Colonic mucosa (tissue), 4 donors: ENCODE measurements at regions not wholly inside any gene's neighbourhood (a gene's known extent, or its start where the extent isn't known, plus 50 kb on each side); places are given as distances from the start of the nearest gene placed in this dataset.

Source experiments
- DNase-seq: peaks from one replicate; pipeline ENCODE4 v3.0.0-alpha.2; 2020
- H3K27ac ChIP-seq: fragments of 200-600 bp; one replicate; pipeline ENCODE4 v1.8.0; 2021
- H3K27me3 ChIP-seq: fragments of 200-600 bp; one replicate; pipeline ENCODE4 v1.8.0; 2021
- H3K36me3 ChIP-seq: fragments of 200-600 bp; one replicate; pipeline ENCODE4 v1.8.0; 2021
- H3K4me1 ChIP-seq: fragments of 200-600 bp; one replicate; pipeline ENCODE4 v1.8.0; 2021; ENCODE audit warnings: mild to moderate bottlenecking
- H3K4me3 ChIP-seq: fragments of 200-600 bp; one replicate; pipeline ENCODE4 v1.8.0; 2021
- H3K9ac ChIP-seq, 2 donors: one replicate each; pipeline ENCODE4 v1.7.0; 2013; ENCODE audit warnings: control low read depth in 2 of 2, low read depth in 2 of 2, low read length in 2 of 2
- H3K9me3 ChIP-seq: fragments of 200-600 bp; one replicate; pipeline ENCODE4 v1.8.0; 2021
- CTCF ChIP-seq: fragments of 200-600 bp; IDR thresholded peaks from one replicate; pipeline ENCODE4 v1.8.0; 2022; ENCODE audit warnings: antibody characterized with exemption, mild to moderate bottlenecking
- intact Hi-C: fragments of 100-400 bp; cut with DNase I; formaldehyde crosslinking; loops from one replicate; pipeline ENCODE4 v1.14.1; 2022
- donor health status: healthy.
- donor health status: DM: no; HTN: no; CAD: no.
- donor health status: DM: no; HTN: no; CAD: no.

- H3K9ac ChIP-seq, result no peak overlapping the region
- TF ChIP-seq CTCF, result no peak
- no peaks in the 10 kb centered on the region for H3K27me3 ChIP-seq
- DNase-seq, result no peak
- intact Hi-C loops, result no loop called here
- H3K27ac ChIP-seq, result no peak overlapping the region
- no peaks in the 10 kb centered on the region for H3K36me3 ChIP-seq
- no peak overlapping the region for H3K4me3 ChIP-seq
- H3K9me3 ChIP-seq, result no peaks in the 10 kb centered on the region
- H3K4me1 ChIP-seq, result no peaks in the 10 kb centered on the region
Measured at GRCh38 chr15:36106640-36107335, 472.6 kb upstream of the CDIN1 start.

DNA sequence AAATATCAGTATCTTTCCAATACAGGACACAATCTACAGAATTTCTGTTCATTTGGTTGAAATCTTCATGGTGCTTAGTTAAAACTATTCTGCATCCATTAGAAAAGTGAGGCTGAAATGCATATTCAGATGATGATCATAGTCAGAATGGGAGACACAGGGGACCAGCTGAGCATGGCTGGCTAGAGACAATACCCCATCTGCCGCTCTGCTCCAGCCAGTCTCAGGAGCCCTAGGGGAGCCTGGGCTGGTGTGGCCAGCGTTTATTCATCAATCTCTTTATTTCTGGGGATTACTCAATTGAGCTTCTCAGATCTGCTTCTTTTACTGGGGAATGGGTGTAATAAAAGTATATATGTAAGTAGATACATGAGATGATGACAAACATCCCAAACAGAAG is 470.9 kb upstream of the CDIN1 start:
- intact Hi-C loops, result no loop called here
- no peaks in the 10 kb centered on the region for H3K9me3 ChIP-seq
- TF ChIP-seq CTCF, result no peak

DNA sequence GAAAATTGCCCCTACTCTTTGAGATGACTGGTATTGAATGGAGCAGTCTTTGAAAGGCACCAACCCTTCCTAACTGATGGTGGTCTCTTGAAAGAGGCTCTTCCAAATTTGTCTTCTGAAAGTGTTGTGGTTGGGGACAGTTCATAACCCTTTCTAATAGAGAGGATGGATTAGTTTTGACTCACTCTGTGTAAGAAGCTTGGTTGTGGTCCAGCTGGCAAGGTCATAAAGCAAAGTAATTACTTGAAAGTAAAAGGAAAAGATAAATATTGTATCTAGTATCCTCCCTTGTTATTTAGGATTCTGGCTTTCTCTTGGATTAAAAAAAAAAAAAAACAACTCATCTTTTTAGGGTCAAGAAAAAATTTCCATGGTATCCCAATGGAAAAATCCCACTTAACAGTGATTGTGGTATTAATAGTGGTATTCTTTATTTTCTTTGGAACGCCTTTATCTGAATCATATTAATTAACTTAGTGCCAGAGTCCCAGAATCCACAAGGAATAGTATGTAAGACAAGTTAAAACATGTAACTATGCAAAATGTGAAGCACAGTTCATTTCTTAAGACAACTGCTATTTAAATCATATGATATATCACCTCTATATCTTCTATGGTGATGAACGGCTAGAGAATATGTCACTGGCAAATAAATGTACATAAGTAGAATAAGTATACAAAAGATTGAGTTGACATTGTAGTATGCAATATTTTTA is 469.3 kb upstream of the CDIN1 start:
- H3K27ac ChIP-seq, result no peak overlapping the region
- intact Hi-C loops, result no loop called here
- no peaks in the 10 kb centered on the region for H3K9me3 ChIP-seq
- no peaks in the 10 kb centered on the region for H3K36me3 ChIP-seq
- H3K4me3 ChIP-seq, result no peak overlapping the region
- TF ChIP-seq CTCF, result no peak
- no peaks in the 10 kb centered on the region for H3K4me1 ChIP-seq
- no peaks in the 10 kb centered on the region for H3K27me3 ChIP-seq
- peak; percentile 25 for DNase-seq
- H3K9ac ChIP-seq, result no peak overlapping the region

More for the DNA sequence above, 470.9 kb upstream of the CDIN1 start:
- no peak overlapping the region for H3K4me3 ChIP-seq
- H3K27ac ChIP-seq, result no peak overlapping the region
- DNase-seq, result no peak
- H3K36me3 ChIP-seq, result no peaks in the 10 kb centered on the region
- H3K4me1 ChIP-seq, result no peaks in the 10 kb centered on the region
- no peaks in the 10 kb centered on the region for H3K27me3 ChIP-seq
- no peak overlapping the region for H3K9ac ChIP-seq

DNA sequence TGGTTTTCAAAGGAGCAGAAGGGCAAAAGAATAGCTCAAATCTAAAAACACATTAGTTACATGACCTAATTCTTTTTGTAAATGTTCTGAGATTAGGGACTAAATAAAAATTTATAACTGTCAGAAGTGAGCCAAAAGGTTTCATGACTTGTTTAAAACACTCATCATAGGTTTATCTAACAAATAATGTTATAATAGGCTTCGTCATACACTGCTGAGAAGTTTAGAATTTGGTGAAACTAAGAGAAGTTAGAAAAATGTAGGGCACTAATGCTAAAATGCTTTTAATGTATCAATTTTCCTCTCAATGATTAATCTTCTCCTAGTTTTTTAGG is 468.8 kb upstream of the CDIN1 start:
- Histone ChIP-seq H3K4me1 (no peaks in the 10 kb centered on the region), H3K27ac (no peak overlapping the region), H3K9me3 (no peaks in the 10 kb centered on the region), H3K9ac (no peak overlapping the region), H3K4me3 (no peak overlapping the region), H3K36me3 (no peaks in the 10 kb centered on the region), H3K27me3 (no peaks in the 10 kb centered on the region)
- TF ChIP-seq CTCF, result no peak
- no peak for DNase-seq
- intact Hi-C loops, result no loop called here

DNA sequence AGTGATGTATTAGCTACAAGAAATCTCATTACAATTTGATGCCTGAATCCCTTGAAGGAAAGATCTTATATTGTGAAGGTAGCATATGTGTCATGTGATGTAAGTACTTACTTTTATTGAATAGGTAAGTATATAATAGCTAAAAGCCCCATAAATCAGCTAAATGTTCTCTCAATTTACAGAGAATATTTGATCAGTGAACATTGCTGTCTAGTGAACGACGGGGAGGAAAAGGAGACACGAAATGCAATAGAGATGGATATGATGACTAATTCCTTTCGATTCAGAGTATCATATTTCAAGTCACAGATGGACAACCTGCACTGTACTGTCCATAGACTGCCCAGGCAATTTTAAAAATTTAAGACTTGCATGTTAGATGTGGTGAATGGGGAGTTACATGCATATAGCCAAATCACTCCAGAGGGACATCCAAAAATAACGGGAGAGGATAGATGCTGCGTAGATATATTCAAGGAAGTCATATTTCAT is 462.1 kb upstream of the CDIN1 start:
- intact Hi-C loops, result no loop called here
- Histone ChIP-seq H3K27ac (no peak overlapping the region), H3K36me3 (no peaks in the 10 kb centered on the region), H3K27me3 (no peaks in the 10 kb centered on the region), H3K4me3 (no peak overlapping the region), H3K9me3 (no peaks in the 10 kb centered on the region), H3K4me1 (no peaks in the 10 kb centered on the region), H3K9ac (no peak overlapping the region)
- no peak for DNase-seq
- no peak for TF ChIP-seq CTCF
